Suprapubic skin (tissue), 3 donors: ENCODE measurements at regions not wholly inside any gene's neighbourhood (a gene's known extent, or its start where the extent isn't known, plus 50 kb on each side); places are given as distances from the start of the nearest gene placed in this dataset.

ENCODE experiments used
- POLR2A ChIP-seq, 2 donors: fragments of 450-650 bp; IDR thresholded peaks; one replicate each; pipeline ENCODE4 v1.6.1; 2017; ENCODE audit warnings: antibody characterized with exemption in 2 of 2, mild to moderate bottlenecking in 2 of 2, moderate library complexity in 2 of 2
- TF ChIP-seq, protein P1 (sequence below), 2 donors: fragments of 200-600 bp in 1 of 2; fragments of 450-650 bp in 1 of 2; sonication (generic) in 1 of 2; IDR thresholded peaks; one replicate each; pipeline ENCODE4 v1.5.1; 2016 to 2019; ENCODE audit warnings: antibody characterized with exemption in 2 of 2, mild to moderate bottlenecking in 1 of 2, moderate library complexity in 1 of 2

GRCh38 chr7:130943336-130943901 lies 209.4 kb upstream of the KLF14 start:
- no peak for TF ChIP-seq POLR2A (IDR thresholded peaks at IDR 0.05)
- TF ChIP-seq, protein P1, sequence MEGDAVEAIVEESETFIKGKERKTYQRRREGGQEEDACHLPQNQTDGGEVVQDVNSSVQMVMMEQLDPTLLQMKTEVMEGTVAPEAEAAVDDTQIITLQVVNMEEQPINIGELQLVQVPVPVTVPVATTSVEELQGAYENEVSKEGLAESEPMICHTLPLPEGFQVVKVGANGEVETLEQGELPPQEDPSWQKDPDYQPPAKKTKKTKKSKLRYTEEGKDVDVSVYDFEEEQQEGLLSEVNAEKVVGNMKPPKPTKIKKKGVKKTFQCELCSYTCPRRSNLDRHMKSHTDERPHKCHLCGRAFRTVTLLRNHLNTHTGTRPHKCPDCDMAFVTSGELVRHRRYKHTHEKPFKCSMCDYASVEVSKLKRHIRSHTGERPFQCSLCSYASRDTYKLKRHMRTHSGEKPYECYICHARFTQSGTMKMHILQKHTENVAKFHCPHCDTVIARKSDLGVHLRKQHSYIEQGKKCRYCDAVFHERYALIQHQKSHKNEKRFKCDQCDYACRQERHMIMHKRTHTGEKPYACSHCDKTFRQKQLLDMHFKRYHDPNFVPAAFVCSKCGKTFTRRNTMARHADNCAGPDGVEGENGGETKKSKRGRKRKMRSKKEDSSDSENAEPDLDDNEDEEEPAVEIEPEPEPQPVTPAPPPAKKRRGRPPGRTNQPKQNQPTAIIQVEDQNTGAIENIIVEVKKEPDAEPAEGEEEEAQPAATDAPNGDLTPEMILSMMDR (IDR thresholded peaks at IDR 0.05), result no peak
